HG03457 (cell line): ENCODE measurements at regions not wholly inside any gene's neighbourhood (a gene's known extent, or its start where the extent isn't known, plus 50 kb on each side); places are given as distances from the start of the nearest gene placed in this dataset.
"Not testable (repeated sequence)": the region's sequence is repeated elsewhere in the genome, so short reads cannot be mapped to it uniquely, and the experiment has no call there.

Source experiments
- ATAC-seq: cut with Tn5 transposase; IDR thresholded peaks from one replicate; pipeline ENCODE4 v1.9.1; 2021; ENCODE audit warnings: moderate number of reproducible peaks; ENCODE audit not compliant: unreplicated experiment

DNA sequence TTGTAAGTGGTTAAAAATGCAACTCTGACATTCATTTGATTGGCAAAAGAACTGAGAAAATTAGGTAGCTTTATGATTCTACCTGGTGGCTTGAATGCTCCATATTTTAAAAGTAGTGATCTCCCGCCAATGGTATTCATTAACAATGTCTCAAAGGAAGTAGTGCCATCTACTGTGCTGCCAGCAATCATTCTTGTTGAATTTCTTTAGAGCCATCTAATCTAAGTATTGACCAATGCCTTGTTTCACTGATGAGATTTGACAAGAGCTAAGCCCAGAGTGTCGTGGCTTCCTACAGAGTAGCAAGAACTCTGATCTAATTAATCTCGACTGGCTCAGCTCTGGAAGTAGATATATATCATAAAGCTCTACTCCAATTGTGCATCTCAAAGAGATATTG, 696.7 kb downstream of the C6orf118 start:
- no peak for ATAC-seq

GRCh38 chr6:164610859-164611258, 698.5 kb downstream of the C6orf118 start:
- ATAC-seq, result not testable (repeated sequence)

DNA sequence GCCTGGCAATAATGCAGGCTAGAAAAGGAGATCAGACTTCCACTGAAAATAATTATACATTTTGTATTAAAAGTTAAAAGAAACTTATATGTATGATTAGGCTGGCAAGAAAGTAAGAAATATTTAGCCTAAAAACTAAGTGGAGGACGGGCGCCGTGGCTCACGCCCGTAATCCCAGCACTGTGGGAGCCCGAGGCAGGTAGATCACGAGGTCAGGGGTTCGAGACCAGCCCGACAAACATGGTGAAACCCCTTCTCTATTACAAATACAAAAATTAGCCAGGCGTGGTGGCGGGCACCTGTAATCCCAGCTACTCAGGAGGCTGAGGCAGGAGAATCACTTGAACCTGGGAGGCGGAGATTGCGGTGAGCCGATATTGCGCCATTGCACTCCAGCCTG, 707.0 kb downstream of the C6orf118 start:
- not testable (repeated sequence) for ATAC-seq

- ATAC-seq, result no peak
Measured at GRCh38 chr6:164581563-164581962, 727.8 kb downstream of the C6orf118 start.

DNA sequence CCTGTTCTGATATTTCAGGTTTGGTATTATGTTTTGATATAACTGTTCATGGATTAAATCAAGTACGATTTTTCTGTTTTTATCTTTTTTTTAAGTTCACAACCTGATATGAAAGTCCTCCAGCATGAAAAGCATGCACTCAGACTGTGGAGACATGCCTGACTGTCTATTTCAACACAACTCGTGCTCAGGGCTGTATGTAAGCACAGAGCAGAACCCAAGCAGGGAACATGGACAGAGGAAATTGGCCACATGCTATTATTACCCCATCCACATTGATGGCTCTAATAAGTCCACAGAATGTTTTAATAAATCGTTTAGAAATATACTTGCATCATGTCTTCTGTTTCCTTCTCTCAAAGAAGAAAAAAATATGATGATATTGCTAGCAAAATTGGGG, 730.4 kb downstream of the C6orf118 start:
- no peak for ATAC-seq

DNA sequence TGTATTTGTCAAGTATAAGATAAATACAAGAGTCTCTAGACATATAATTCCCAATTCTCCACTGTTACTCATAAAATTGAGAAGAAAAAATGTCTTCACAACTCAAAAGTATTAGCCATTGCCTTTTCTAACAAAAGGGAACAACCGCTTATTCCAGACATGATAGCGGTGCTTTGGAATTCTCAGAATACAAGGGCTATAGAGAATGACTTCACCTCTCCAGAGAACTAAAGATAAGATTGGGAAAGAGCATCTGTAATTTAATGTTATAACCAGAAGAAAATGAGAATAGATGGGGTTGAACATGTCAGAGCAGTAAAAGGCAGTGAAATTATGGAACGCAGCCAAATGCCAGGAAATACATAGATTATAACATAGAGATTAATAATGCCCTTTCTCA, 730.8 kb downstream of the C6orf118 start:
- no peak for ATAC-seq

- ATAC-seq, result no peak
Measured at GRCh38 chr6:164570801-164571200, 738.6 kb downstream of the C6orf118 start.

DNA sequence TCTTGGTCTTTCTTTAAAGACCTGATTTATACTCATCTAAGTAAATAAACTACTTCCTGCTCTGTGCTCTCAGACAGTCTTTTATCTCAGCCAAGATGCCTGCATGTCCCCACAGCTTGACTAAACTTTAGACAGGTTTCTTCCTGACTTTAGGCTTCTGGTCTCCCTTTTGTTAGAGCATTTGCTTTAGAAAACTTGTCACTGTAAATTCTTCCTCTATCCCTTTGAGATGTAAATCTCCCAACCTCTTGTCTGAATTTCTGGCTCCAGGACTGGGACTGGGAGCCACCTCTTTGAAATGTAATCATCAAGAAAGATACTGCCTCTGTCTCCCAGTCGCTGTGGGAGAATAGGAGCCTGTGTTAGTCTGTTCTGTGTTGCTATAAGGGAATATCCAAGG, 739.9 kb downstream of the C6orf118 start:
- ATAC-seq, result no peak

GRCh38 chr6:164563924-164564323, 745.5 kb downstream of the C6orf118 start:
- ATAC-seq, result no peak

DNA sequence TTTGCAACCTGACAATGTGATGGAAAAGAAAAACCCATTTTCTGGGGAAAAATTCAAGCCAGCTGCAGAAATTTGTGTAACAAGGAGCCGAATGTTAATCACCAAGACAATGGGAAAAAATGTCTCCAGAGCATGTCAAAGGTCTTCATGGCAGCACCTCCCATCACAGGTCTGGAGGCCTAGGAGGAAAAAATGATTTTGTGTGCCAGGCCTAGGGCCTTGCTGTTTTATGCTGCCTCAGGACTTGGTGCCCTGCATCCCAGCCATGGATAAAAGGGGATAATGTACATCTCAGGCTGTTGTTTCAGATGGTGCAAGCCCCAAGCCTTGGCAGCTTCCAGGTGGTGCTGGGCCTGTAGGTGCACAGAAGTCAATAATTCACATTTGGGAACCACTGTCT, 747.7 kb downstream of the C6orf118 start:
- ATAC-seq, result no peak

GRCh38 chr6:164554700-164555476, 754.5 kb downstream of the C6orf118 start:
- no peak for ATAC-seq

DNA sequence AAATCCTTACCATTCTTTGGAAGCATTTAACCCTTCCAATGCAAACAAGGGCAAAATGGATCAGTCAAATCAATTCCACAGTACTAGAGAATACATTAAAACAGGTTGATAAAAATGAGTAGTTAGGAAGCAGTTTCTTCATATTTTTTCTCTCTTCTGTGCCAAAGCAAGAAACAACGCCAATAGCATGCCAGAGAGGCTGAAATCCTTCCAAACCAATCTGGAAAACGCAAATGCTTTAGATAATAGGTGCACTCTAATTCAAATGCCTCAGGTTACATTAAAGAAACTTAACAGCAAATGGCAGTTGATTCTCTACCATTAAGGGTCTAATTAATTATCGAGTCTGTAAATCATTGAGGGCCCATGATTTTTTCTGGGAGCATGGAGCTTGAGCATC, 755.2 kb downstream of the C6orf118 start:
- no peak for ATAC-seq

- no peak for ATAC-seq
Measured at GRCh38 chr6:164551706-164552105, 757.7 kb downstream of the C6orf118 start.

DNA sequence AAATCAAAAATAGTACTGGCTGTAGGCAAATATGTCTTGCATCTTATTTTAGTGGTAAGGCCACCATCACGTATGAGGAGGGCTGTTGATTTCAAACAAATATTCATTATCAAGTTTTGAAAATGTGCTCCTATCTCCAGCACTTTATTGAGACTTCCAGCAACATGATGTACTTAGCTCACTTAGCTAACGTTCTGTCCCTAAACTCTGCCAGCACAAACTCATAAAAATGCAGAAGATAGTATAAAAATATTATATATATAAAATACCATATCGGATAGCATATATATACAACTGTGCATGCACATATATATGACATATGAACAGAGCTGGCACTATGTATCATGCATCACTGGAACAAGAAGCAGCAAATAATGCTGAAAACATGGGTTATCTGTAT, 762.3 kb downstream of the C6orf118 start:
- no peak for ATAC-seq

DNA sequence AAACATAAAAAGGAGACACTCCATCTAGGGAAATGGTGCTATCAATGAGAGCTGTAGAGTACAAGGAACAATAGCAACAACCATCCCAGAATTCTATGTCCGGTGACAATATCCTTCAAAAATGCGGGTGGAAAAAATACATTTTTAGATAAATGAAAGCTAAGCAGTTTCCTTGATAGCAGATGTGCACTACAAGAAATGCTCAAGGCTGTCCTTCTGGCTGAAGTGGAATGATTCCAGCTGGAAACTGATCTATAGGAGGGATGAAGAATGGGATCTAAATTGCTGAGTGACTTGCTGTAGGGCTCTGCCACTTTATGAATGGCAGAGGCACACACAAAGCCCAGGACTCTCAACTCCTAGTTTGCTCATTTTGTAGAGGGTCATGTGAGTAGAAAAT, 763.1 kb downstream of the C6orf118 start:
- ATAC-seq, result no peak

GRCh38 chr6:164534070-164534766, 775.2 kb downstream of the C6orf118 start:
- ATAC-seq, result no peak

DNA sequence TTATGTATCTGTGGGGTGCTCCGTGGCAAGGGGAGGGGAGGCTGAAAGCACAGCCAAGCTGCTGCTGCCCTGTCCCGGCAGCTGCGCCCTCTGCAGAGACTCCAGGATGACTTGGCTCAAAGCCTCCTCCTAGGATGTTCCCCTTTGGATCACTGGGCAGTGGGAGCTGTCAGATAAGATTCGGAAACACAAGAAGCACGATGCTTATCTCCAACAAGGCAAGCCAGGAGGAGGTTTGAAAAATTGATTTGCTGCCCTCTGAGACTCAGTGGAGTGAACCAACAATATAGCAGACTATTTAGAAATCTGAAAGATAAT, 776.4 kb downstream of the C6orf118 start:
- ATAC-seq, result no peak

DNA sequence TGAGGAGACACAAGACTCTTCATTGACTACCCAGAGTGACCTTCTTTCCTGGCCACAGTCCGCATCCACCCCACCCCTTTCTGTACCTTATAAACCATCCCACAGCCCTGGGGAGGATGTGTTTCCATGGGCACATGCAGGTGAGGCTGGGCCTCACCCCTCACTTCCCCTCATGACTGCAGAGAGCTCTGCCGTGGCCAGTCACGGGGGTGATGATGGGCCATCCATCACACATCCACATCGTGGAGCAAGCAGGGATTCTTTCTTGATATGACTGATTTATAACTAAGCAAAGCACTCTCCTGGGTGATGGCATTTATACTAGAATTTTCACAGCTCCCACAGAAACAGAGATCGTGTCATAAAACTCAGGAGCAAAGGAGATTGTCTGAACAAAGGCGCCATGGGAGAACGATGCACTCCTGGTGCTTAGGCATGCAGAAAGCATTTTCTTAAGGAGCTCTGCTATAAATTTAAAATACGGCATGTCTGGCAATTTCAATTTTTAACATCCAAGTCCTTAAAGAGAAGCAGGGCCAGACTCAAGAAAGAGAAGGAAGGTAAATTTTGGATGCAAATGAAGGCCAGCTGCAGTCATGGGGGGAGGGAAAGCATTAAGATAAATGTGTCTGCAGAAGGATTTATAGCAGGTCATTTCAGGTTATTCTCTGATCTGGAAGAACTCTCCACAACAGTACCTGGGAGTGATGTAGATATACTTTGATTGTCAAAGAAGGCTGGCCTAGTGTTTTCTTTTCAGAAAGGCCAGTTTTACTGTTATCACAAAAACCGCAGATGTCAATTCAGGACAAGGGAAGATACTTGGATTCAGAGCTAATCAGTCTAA, 777.0 kb downstream of the C6orf118 start:
- no peak for ATAC-seq

DNA sequence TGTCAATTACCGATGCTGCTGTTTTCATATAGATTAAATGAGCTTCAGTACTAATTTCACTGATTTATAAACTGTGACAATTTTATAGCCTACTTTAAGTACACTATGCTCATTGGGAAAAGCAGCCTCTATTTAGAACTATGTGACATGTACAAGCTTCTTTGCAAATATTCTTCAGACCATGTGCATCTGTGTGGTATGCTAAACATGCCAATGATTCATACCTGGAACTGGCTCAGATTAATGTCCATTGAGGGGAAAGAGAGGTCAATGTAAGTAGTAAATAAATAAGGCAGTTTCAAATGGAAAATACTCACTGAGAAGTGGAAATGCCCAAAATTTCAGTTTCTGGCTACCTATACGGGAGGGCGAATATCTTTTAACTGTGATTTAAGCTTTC, 777.7 kb downstream of the C6orf118 start:
- no peak for ATAC-seq

DNA sequence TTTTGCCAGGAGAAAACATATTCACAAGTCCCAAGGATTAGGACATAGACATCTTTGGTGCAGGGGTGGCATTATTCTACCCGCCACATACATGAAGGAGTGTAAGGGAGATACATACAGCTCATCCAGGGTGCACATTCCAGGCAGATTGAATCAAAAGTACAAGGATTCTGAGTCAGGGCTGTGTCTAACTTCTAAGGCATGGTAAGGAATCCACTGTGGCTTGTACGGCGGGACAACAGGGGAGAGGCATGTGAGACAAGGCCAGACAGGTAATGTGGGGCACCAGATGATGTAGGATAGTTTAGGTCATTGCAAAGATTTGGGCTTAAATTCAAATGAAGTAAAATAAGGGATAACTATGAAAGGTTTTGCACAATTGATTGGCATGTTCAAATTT, 780.9 kb downstream of the C6orf118 start:
- no peak for ATAC-seq

DNA sequence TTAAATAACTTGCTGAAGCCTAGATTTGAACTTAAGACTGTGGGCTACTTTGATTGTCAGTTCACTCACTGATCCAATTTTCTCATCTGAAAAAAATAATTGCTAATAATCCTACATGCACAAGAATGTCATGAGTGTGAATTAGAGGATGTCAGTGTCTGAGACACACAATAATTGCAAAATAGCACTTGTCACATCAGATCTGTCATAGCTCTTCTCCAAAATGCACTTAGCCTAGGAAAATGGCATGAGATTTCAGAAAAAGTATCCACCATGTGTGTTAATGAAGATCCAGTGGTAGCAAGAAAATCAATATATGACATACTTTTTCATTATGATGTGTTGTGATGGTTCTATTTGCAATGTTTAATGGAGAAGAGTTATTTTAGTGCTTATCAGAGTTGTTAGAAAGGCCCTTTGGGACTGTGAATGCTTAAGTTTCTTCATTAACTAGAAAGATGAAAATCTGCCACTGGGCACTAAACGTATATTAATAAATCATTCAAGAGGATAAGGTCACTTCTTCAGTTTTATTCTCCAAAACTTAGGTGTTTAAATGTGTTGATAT, 786.2 kb downstream of the C6orf118 start:
- ATAC-seq, result no peak
